ENCODE measurements at regions not wholly inside any gene's neighbourhood (a gene's known extent, or its start where the extent isn't known, plus 50 kb on each side); places are given as distances from the start of the nearest gene placed in this dataset.
"Not testable (repeated sequence)": the region's sequence is repeated elsewhere in the genome, so short reads cannot be mapped to it uniquely, and the experiment has no call there.

DNA sequence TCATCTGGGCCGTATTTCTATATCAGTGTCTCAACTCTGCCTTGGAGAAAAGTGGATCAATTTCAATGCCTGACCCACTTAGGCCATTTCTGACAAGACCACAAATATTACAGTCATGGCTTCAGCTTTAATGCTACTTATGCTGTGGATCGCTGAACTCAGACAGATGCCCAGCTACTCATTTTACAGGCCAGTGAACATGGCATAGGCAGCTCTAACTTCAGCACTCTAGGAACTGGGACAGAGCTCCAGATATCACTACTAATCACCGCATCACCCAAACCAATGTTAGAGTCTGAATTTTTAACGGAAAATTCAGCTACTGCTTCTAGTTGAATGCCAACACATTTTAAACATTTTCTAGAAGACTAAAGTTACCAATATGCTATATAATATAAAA, 809.6 kb upstream of the FRG1 start:
- CTCF ChIA-PET = no interaction called here
- H3K27me3 Mint-ChIP-seq (ENCODE audit: unreplicated experiment) = no peaks in the 10 kb centered on the region
- intact Hi-C loops (cut with micrococcal nuclease; ENCODE audit: unreplicated experiment) = no loop called here
- no peaks in the 10 kb centered on the region for H3K4me1 Mint-ChIP-seq (ENCODE audit: low read depth, unreplicated experiment)
- TF ChIP-seq, protein P1, sequence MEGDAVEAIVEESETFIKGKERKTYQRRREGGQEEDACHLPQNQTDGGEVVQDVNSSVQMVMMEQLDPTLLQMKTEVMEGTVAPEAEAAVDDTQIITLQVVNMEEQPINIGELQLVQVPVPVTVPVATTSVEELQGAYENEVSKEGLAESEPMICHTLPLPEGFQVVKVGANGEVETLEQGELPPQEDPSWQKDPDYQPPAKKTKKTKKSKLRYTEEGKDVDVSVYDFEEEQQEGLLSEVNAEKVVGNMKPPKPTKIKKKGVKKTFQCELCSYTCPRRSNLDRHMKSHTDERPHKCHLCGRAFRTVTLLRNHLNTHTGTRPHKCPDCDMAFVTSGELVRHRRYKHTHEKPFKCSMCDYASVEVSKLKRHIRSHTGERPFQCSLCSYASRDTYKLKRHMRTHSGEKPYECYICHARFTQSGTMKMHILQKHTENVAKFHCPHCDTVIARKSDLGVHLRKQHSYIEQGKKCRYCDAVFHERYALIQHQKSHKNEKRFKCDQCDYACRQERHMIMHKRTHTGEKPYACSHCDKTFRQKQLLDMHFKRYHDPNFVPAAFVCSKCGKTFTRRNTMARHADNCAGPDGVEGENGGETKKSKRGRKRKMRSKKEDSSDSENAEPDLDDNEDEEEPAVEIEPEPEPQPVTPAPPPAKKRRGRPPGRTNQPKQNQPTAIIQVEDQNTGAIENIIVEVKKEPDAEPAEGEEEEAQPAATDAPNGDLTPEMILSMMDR (IDR thresholded peaks at IDR 0.05; ENCODE audit: unreplicated experiment) = no peak
- H3K27ac Mint-ChIP-seq (ENCODE audit: unreplicated experiment) = no peak overlapping the region
- no peaks in the 10 kb centered on the region for H3K36me3 Mint-ChIP-seq (ENCODE audit: insufficient read depth, unreplicated experiment)
- no peaks in the 10 kb centered on the region for H3K9me3 Mint-ChIP-seq (ENCODE audit: low read depth, unreplicated experiment)
- BruUV-seq (replicated peaks) = no TSS peak
- no peak for DNase-seq
- no peak overlapping the region for H3K4me3 Mint-ChIP-seq (ENCODE audit: low read depth, unreplicated experiment)

DNA sequence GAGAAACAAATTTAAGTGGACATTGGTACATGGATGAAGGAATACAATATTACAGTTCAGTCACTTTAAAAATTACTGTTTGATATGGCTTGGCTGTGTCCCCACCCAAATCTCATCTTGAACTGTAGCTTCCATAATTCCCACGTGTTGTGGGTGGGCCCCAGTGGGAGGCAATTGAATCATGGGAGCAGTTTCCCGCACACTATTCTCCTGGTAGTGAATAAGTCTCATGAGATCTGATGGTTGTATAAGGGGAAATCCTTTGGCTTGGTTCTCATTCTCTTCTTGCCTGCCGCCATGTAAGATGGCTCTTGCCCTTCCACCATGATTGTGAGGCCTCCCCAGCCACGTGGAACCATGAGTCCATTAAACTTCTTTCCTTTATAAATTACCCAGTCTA, 804.2 kb upstream of the FRG1 start:
- CTCF ChIA-PET = no interaction called here
- Mint-ChIP-seq H3K9me3 (ENCODE audit: low read depth, unreplicated experiment) (no peaks in the 10 kb centered on the region), H3K4me1 (ENCODE audit: low read depth, unreplicated experiment) (no peaks in the 10 kb centered on the region), H3K4me3 (ENCODE audit: low read depth, unreplicated experiment) (no peak overlapping the region), H3K27ac (ENCODE audit: unreplicated experiment) (no peak overlapping the region), H3K36me3 (ENCODE audit: insufficient read depth, unreplicated experiment) (no peaks in the 10 kb centered on the region), H3K27me3 (ENCODE audit: unreplicated experiment) (no peaks in the 10 kb centered on the region)
- DNase-seq = no peak
- no TSS peak for BruUV-seq (replicated peaks)
- intact Hi-C loops (cut with micrococcal nuclease; ENCODE audit: unreplicated experiment) = no loop called here
- TF ChIP-seq, protein P1 (IDR thresholded peaks at IDR 0.05; ENCODE audit: unreplicated experiment) = no peak

DNA sequence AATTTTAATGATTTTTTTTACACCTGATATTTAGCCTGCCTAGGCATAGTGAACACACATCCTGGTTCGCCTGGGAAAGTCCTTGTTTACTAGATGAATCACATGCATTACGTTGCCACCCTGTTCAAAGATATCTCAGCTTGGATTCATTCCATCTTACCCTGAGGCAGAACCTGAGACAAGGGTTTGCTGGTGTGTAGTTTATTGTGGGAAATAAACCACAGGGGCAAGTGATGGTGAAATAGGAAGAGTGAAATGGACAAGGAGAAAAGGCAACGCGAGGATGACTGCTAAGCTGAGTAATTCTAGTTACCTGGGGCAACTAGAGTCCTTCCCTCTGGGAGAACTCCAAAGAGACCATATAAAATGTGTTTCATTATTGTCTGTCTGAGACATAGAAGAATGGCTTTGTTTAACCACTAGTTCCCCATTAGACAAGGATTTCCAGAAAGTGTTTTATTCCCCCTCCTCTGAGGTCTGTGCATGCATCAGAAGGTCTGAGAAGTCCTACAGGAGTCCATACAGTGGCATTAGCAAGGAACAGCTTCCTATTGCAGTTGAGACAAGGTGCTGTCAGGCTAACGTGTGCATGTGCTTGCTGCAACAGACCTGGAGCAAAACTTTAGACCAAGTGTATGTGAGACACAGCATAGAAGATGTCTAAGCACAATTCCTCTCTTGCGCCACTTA, 797.3 kb upstream of the FRG1 start:
- Mint-ChIP-seq H3K27ac (ENCODE audit: unreplicated experiment) (no peak overlapping the region), H3K9me3 (ENCODE audit: low read depth, unreplicated experiment) (peaks cover 8% of the 10 kb centered on the region), H3K4me3 (ENCODE audit: low read depth, unreplicated experiment) (no peak overlapping the region), H3K36me3 (ENCODE audit: insufficient read depth, unreplicated experiment) (no peaks in the 10 kb centered on the region), H3K4me1 (ENCODE audit: low read depth, unreplicated experiment) (no peaks in the 10 kb centered on the region), H3K27me3 (ENCODE audit: unreplicated experiment) (no peaks in the 10 kb centered on the region)
- CTCF ChIA-PET = no interaction called here
- TF ChIP-seq, protein P1 (IDR thresholded peaks at IDR 0.05; ENCODE audit: unreplicated experiment) = no peak
- DNase-seq = peak; percentile 57
- no TSS peak for BruUV-seq (replicated peaks)
- intact Hi-C loops (cut with micrococcal nuclease; ENCODE audit: unreplicated experiment) = loop anchor here (5.0 kb wide), 2 partner anchors 39 to 59 kb away; no protein-coding TSS in a partner anchor

DNA sequence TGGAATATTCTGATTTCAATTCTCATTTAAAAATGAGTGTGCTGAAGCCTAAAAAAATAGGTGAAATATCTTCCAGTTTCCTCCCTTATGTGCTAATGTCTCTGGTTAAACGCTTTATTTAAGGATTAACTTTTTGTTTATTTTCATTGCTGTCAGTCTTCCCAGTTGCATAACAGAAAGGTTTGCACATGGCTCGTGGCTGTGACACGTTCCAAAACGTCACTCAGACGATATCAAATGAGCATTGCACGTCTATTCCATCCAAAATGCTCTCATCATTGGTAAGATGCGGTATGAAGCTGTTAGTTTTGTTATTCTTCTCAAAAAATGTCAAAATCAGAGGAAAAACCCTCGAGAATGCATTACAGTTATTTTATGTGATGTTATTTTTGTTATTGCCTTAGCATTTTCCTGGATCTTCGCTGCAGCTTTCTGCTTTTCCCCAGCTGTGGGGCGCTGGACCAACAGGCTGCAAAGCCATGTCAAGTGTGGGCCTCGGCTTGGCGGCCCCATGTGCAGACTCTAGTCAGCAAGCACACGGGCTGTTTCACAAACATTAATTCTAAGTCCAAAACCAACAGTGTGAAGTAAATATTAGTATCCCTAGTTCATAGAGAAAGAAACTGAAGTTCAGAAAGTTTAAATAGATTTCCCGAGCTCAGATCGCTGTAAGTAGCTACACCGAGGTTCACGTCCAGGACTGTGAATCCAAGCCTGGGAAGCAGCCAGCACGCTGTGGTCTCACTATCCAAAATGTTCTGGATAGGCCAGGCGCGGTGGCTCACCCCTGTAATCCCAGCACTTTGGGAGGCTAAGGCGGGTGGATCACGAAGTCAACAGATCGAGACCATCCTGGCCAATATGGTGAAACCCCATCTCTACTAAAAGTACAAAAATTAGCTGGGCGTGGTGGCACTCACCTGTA, 793.4 kb upstream of the FRG1 start:
- no peaks in the 10 kb centered on the region for H3K36me3 Mint-ChIP-seq (ENCODE audit: insufficient read depth, unreplicated experiment)
- H3K9me3 Mint-ChIP-seq (ENCODE audit: low read depth, unreplicated experiment) = peaks cover 13% of the 10 kb centered on the region
- CTCF ChIA-PET = no interaction called here
- intact Hi-C loops (cut with micrococcal nuclease; ENCODE audit: unreplicated experiment) = no loop called here
- TF ChIP-seq, protein P1 (IDR thresholded peaks at IDR 0.05; ENCODE audit: unreplicated experiment) = no peak
- no peaks in the 10 kb centered on the region for H3K27me3 Mint-ChIP-seq (ENCODE audit: unreplicated experiment)
- BruUV-seq (replicated peaks) = no TSS peak
- no peak overlapping the region for H3K27ac Mint-ChIP-seq (ENCODE audit: unreplicated experiment)
- DNase-seq = no peak
- no peak overlapping the region for H3K4me3 Mint-ChIP-seq (ENCODE audit: low read depth, unreplicated experiment)
- H3K4me1 Mint-ChIP-seq (ENCODE audit: low read depth, unreplicated experiment) = no peaks in the 10 kb centered on the region

DNA sequence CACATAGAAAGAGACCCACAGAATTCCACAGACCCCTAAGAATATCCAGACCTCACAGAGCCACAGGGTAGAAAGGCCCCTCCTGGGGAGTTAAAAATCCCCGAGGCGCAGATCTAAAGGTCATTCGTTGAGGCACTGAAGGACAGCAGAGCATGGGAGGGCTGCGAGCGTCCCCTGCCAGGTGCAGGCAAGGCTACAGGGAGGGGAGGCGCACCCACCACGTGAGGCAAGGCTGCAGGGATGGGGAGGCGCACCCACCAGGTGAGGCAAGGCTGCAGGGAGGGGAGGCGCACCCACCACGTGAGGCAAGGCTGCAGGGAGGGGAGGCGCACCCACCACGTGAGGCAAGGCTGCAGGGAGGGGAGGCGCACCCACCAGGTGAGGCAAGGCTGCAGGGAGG, 785.6 kb upstream of the FRG1 start:
- H3K4me3 Mint-ChIP-seq (ENCODE audit: low read depth, unreplicated experiment); H3K36me3 Mint-ChIP-seq (ENCODE audit: insufficient read depth, unreplicated experiment); intact Hi-C loops (cut with micrococcal nuclease; ENCODE audit: unreplicated experiment); DNase-seq; CTCF ChIA-PET; H3K27me3 Mint-ChIP-seq (ENCODE audit: unreplicated experiment); BruUV-seq (replicated peaks); H3K4me1 Mint-ChIP-seq (ENCODE audit: low read depth, unreplicated experiment); H3K27ac Mint-ChIP-seq (ENCODE audit: unreplicated experiment): not testable (repeated sequence)
- peaks cover 17% of the 10 kb centered on the region for H3K9me3 Mint-ChIP-seq (ENCODE audit: low read depth, unreplicated experiment)
